Omental fat pad (tissue), 3 donors: ENCODE measurements at regions not wholly inside any gene's neighbourhood (a gene's known extent, or its start where the extent isn't known, plus 50 kb on each side); places are given as distances from the start of the nearest gene placed in this dataset.
A peak's percentile ranks its signal among the peaks of the same experiment; 100 is the strongest.
"Not testable (repeated sequence)": the region's sequence is repeated elsewhere in the genome, so short reads cannot be mapped to it uniquely, and the experiment has no call there.

Source experiments
- ATAC-seq: fragments of 150-250 bp; one replicate; pipeline ENCODE4 v1.9.1; 2016; ENCODE audit warnings: mild to moderate bottlenecking, moderate library complexity; ENCODE audit not compliant: low FRiP score
- DNase-seq: peaks from one replicate; pipeline ENCODE4 v3.0.0-alpha.2; 2019; ENCODE audit warnings: low spot score
- TF ChIP-seq, protein P1 (sequence below), 3 donors: fragments of 450-650 bp; IDR thresholded peaks; one replicate each; pipeline ENCODE4 v1.5.1; 2016 to 2017; ENCODE audit warnings: antibody characterized with exemption in 3 of 3, mild to moderate bottlenecking in 3 of 3, moderate library complexity in 2 of 3

DNA sequence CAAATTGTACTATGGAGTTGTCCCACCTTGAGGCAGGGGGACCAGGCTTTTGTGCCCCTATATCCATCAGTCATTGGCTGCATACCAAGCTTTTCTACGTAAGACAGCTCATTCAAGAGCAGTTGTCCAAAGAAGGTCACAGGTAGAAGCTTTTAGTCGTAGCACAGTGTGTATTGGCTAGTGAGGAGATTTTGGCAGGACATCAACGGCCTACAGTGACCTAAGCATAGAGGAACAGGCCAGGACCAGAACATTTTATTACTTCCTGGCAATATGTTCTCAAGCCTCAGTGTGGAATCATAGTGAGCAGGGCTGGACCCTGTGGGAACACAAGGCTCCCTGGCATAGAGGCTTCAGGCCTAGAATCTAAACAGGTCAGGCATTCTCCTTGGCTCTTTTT, 105.4 kb upstream of the ANKRD28 start:
- ATAC-seq (no peak), DNase-seq (no peak)
- TF ChIP-seq, protein P1, sequence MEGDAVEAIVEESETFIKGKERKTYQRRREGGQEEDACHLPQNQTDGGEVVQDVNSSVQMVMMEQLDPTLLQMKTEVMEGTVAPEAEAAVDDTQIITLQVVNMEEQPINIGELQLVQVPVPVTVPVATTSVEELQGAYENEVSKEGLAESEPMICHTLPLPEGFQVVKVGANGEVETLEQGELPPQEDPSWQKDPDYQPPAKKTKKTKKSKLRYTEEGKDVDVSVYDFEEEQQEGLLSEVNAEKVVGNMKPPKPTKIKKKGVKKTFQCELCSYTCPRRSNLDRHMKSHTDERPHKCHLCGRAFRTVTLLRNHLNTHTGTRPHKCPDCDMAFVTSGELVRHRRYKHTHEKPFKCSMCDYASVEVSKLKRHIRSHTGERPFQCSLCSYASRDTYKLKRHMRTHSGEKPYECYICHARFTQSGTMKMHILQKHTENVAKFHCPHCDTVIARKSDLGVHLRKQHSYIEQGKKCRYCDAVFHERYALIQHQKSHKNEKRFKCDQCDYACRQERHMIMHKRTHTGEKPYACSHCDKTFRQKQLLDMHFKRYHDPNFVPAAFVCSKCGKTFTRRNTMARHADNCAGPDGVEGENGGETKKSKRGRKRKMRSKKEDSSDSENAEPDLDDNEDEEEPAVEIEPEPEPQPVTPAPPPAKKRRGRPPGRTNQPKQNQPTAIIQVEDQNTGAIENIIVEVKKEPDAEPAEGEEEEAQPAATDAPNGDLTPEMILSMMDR (IDR thresholded peaks at IDR 0.05), result no peak

DNA sequence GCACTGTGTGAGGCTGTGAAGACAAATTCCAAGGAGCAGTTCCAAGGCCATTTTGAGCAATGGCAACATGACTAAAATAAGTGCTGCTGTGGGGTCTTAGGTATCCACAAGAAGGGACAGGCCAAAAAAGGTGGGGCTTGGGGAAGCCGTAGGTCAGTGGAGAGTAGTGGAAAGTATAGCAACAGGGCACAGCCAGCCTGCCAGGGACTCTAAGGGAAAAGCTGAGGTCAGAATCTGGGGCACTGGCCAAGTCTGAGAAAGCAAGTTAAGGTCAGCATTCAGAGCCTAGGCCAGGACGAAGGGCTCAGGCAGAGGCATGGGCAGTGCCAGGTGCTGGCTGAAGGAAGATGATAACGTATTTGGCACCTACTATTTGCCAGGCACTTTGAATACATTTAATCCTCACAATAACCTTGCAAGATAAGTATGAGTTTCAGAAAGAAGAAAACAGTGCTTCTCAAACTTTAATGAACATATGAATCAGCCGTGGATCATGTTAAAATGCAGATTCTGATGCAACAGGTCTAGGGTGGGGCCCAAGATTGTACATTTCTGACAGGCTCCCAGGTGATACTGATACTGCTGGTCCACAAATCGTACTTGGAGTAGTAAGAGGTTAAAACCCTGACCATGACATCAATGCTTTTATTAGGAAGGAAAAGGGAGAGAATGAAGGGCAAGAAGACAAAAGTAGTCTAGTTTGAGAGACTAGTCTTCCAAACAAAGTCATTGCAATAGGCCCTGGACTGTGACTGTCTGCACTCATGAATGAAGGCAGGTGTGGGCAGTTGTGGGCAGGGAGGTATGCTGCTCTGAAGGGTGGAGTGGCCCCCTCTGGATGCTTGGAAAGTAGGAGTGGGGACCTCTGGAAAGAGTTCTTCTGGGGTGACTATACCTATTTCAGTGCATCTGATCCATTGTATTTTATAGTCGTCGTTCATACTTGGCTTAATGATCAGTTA, 106.3 kb upstream of the ANKRD28 start:
- ATAC-seq (peak; percentile 51), DNase-seq (no peak)

DNA sequence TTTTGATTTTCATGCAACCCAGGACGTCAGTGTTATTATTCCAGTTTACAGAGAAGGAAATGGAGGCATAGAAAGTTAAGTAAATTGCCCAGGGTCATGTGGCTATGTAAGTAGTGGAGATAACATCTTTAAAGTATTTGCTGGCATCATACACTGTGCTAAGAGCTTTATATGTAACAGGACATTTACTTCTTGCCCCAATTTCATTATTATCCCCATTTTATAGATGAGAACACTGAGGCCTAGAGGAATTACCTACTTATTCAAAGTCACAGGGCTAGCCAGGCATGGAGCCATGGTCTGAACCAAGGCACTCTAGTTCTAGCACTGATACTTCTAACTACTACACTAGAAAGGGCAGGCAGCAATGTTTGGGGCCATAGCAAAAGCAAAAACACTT, 107.3 kb upstream of the ANKRD28 start:
- TF ChIP-seq, protein P1 (IDR thresholded peaks at IDR 0.05), result no peak
- ATAC-seq (no peak), DNase-seq (no peak)

More for the DNA sequence above, 106.3 kb upstream of the ANKRD28 start:
- TF ChIP-seq, protein P1 (IDR thresholded peaks at IDR 0.05), result no peak

DNA sequence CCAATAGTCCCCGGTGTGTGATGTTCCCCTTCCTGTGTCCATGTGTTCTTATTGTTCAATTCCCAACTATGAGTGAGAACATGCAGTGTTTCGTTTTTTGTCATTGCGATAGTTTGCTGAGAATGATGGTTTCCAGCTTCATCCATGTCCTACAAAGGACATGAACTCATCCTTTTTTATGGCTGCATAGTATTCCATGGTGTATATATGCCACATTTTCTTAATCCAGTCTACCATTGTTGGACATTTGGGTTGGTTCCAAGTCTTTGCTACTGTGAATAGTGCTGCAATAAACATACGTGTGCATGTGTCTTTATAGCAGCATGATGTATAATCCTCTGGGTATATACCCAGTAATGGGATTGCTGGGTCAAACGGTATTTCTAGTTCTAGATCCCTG, 109.6 kb upstream of the ANKRD28 start:
- not testable (repeated sequence) for ATAC-seq

DNA sequence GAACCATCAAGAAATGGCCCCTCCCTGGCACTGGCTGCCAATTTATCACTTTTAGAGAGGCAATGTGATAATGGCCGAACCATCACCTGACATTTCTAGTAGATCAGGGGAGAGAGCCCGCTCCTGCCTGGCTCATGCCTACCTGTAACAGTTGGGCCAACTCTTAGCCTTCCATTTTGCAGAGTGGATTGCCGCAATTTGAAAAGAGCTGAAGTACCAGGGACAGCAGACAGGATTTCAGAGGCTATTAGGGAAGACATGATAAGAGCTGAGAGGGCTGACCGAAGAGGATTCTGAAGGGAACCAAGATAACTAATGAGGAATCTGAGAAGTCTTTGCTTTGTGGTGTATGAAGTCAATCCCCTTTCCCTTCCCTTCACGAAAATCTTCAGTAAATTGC, 121.2 kb upstream of the ANKRD28 start:
- DNase-seq (no peak), ATAC-seq (no peak)
- TF ChIP-seq, protein P1 (IDR thresholded peaks at IDR 0.05), result no peak

More for the DNA sequence above, 109.6 kb upstream of the ANKRD28 start:
- not testable (repeated sequence) for DNase-seq

DNA sequence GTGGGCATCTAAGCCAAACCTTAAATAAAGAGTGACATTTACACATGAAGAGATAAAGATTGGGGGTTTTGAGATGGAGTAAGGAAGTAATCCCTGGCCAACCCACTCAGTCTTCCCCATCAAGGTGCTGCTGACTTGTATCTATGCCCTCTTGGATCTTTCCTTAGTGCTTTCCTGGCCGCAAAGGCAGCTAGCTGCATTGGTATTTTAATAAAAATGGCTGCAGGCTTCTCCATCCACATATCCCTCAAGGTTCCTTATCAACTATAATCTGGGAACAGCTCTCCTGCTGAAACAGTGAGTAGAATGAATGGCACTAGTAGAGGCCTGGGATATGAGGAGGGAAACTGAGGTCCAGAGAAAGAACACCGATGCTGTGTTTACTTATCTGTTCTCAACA, 122.2 kb upstream of the ANKRD28 start:
- DNase-seq (no peak), ATAC-seq (no peak)
- TF ChIP-seq, protein P1 (IDR thresholded peaks at IDR 0.05), result no peak

DNA sequence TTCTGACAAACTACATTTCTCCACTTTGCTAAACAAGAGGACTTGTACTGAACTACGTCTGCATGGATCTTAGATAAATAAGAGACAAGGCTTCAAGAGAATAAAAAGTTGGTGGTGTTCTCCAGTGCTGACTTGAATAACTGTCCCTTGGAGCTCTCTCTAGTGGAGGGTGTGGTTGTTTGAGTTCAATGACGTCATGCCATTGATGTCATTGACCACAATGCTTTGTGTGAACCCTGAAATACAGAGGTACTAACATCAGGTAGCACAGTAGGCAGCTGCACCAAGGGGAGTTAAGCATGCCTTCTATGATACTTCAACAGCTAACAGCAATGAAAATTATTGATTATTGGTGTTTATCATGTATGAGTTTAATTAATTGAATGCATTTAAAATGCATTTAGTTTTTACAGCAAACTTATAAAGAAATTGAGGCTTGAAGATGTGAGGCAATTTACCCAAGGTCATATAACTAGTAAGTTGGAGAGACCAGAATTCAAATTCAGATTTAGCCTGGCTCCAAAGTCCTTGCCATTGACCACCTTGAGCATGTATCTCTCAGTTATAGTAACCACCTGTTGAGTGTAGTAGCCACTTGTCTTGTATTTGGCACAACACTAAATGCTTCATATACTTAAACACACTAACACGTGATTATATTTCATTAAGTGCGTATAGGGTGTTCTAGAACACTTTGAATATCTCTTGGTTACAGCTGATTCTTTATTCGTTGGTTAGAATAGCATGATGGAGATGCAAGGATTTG, 126.0 kb upstream of the ANKRD28 start:
- no peak for DNase-seq

More for the DNA sequence above, 126.0 kb upstream of the ANKRD28 start:
- TF ChIP-seq, protein P1 (IDR thresholded peaks at IDR 0.05), result no peak
- no peak for ATAC-seq
